ENCODE measurements at regions not wholly inside any gene's neighbourhood (a gene's known extent, or its start where the extent isn't known, plus 50 kb on each side); places are given as distances from the start of the nearest gene placed in this dataset.

DNA sequence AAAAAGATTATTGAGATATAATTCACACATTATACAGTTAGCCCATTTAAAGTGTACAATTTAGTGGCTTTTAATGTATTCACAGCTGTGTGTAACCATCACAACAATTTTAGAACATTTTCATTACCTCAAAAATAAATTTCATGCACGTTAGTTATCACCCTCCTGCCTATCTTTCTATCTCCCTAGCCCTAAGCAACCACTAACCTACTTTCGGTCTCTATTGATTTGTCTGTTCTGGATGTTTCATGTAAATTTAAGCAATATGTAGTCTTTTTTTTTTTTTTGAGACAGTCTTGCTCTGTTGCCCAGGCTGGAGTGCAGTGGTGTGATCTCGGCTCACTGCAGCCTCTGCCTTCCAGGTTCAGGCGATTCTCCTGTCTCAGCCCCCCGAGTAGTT is 439.4 kb downstream of the PCNX1 start:
- dilution Hi-C loops (cut with HindIII; ENCODE audit: low sequenced_read_pairs, unreplicated experiment): no loop called here

More for the DNA sequence above, 439.4 kb downstream of the PCNX1 start:
- no peak for ATAC-seq (ENCODE audit: low read depth)
- in situ Hi-C loops (cut with MboI; ENCODE audit: low sequenced_read_pairs) (no loop called here), intact Hi-C loops (cut with micrococcal nuclease) (no loop called here)
- H3K9me3 ChIP-seq (ENCODE audit: control insufficient read depth, insufficient read depth, low read length): no peaks in the 10 kb centered on the region
- H3K9me1 ChIP-seq (ENCODE audit: insufficient read depth, low read length): peaks cover 4% of the 10 kb centered on the region; the same call in 1 of the 2 replicates
- ChIA-PET POLR2A (ENCODE audit: unreplicated experiment) (no interaction called here), CTCF (no interaction called here)
- no peak overlapping the region for H3K4ac ChIP-seq (ENCODE audit: low read depth, low read length)
- H3K9ac ChIP-seq (ENCODE audit: low read depth, low read length): no peak overlapping the region
- H3K36me3 ChIP-seq (ENCODE audit: control insufficient read depth, insufficient read depth, low read length): no peaks in the 10 kb centered on the region
- no peak overlapping the region for H3K4me2 ChIP-seq (ENCODE audit: low read depth, low read length)
- no peak for TF ChIP-seq POLR2A (IDR thresholded peaks at IDR 0.05; ENCODE audit: low read depth, low read length)
- no peak for TF ChIP-seq MXI1 (IDR thresholded peaks at IDR 0.05; ENCODE audit: borderline replicate concordance, low read depth, low read length)
- no peak for TF ChIP-seq RCOR1 (IDR thresholded peaks at IDR 0.05; ENCODE audit: insufficient replicate concordance, low read length)
- TF ChIP-seq SMC3 (IDR thresholded peaks at IDR 0.05; ENCODE audit: low read depth, low read length): no peak
- no peak for TF ChIP-seq CEBPB (IDR thresholded peaks at IDR 0.05; ENCODE audit: low read depth, low read length)
- TF ChIP-seq, protein P1, sequence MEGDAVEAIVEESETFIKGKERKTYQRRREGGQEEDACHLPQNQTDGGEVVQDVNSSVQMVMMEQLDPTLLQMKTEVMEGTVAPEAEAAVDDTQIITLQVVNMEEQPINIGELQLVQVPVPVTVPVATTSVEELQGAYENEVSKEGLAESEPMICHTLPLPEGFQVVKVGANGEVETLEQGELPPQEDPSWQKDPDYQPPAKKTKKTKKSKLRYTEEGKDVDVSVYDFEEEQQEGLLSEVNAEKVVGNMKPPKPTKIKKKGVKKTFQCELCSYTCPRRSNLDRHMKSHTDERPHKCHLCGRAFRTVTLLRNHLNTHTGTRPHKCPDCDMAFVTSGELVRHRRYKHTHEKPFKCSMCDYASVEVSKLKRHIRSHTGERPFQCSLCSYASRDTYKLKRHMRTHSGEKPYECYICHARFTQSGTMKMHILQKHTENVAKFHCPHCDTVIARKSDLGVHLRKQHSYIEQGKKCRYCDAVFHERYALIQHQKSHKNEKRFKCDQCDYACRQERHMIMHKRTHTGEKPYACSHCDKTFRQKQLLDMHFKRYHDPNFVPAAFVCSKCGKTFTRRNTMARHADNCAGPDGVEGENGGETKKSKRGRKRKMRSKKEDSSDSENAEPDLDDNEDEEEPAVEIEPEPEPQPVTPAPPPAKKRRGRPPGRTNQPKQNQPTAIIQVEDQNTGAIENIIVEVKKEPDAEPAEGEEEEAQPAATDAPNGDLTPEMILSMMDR (conservative IDR thresholded peaks at IDR 0.05; ENCODE audit: low read depth, low read length): no peak
- TF ChIP-seq NFE2L2 (IDR thresholded peaks at IDR 0.05; ENCODE audit: low read depth, low read length): no peak
- TF ChIP-seq RAD21 (IDR thresholded peaks at IDR 0.05; ENCODE audit: low read length): no peak
- no peak for TF ChIP-seq MAFK (IDR thresholded peaks at IDR 0.05; ENCODE audit: low read depth, low read length)
- TF ChIP-seq, protein P2, sequence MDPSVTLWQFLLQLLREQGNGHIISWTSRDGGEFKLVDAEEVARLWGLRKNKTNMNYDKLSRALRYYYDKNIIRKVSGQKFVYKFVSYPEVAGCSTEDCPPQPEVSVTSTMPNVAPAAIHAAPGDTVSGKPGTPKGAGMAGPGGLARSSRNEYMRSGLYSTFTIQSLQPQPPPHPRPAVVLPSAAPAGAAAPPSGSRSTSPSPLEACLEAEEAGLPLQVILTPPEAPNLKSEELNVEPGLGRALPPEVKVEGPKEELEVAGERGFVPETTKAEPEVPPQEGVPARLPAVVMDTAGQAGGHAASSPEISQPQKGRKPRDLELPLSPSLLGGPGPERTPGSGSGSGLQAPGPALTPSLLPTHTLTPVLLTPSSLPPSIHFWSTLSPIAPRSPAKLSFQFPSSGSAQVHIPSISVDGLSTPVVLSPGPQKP (IDR thresholded peaks at IDR 0.05; ENCODE audit: borderline replicate concordance, low read depth, low read length): no peak
- TF ChIP-seq, protein P3, sequence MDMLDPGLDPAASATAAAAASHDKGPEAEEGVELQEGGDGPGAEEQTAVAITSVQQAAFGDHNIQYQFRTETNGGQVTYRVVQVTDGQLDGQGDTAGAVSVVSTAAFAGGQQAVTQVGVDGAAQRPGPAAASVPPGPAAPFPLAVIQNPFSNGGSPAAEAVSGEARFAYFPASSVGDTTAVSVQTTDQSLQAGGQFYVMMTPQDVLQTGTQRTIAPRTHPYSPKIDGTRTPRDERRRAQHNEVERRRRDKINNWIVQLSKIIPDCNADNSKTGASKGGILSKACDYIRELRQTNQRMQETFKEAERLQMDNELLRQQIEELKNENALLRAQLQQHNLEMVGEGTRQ (IDR thresholded peaks at IDR 0.05; ENCODE audit: low read depth, low read length): no peak
- no peak for TF ChIP-seq BHLHE40 (IDR thresholded peaks at IDR 0.05; ENCODE audit: low read depth, low read length)
- H4K8ac ChIP-seq (ENCODE audit: low read depth in 2 of 2, low read length in 2 of 2): no peak overlapping the region
- H3K27ac ChIP-seq (ENCODE audit: insufficient read depth, low read length): no peak overlapping the region
- H2BK20ac ChIP-seq (ENCODE audit: low read depth, low read length): no peak overlapping the region
- DNase-seq: no peak
- H2BK15ac ChIP-seq (ENCODE audit: low read depth, low read length): no peak overlapping the region
- no peak overlapping the region for H4K91ac ChIP-seq (ENCODE audit: insufficient read depth, low read depth, low read length)
- H2AK5ac ChIP-seq (ENCODE audit: low read depth, low read length): no peak overlapping the region
- peaks cover 32 to 67% of the 10 kb centered on the region in 2 experiments for H3K79me1 ChIP-seq (ENCODE audit: low read depth in 1 of 2, low read length in 2 of 2)
- no TSS peak for BruUV-seq (replicated peaks)
- no peak overlapping the region for H3K56ac ChIP-seq (ENCODE audit: extremely low read depth, insufficient read depth, low read length)
- no peak overlapping the region for H4K5ac ChIP-seq (ENCODE audit: low read depth, low read length)
- peaks cover 13% of the 10 kb centered on the region for H4K20me1 ChIP-seq (ENCODE audit: insufficient read depth, low read length)
- no peak overlapping the region for H2BK120ac ChIP-seq (ENCODE audit: low read depth, low read length)
- WGBS, 2 experiments (ENCODE audit: extremely low coverage in 2 of 2, insufficient read length in 1 of 2): no CpG with 5 or more reads among the region's 5 CpGs
- no peak overlapping the region for H3K18ac ChIP-seq (ENCODE audit: low read depth, low read length)
- H3K23ac ChIP-seq (ENCODE audit: low read depth, low read length): no peak overlapping the region
- H3K27me3 ChIP-seq (ENCODE audit: control insufficient read depth, insufficient read depth, low read length): no peaks in the 10 kb centered on the region
- H3K14ac ChIP-seq (replicated peaks; ENCODE audit: low read depth, low read length): no peak overlapping the region
- H3K4me3 ChIP-seq (ENCODE audit: insufficient read depth, low read depth, low read length): no peak overlapping the region
- H2AFZ ChIP-seq (replicated peaks; ENCODE audit: low read length, poor library complexity): no peak overlapping the region
- H2BK5ac ChIP-seq (ENCODE audit: low read depth, low read length, poor library complexity, severe bottlenecking): no peak overlapping the region
- H3K4me1 ChIP-seq (ENCODE audit: control insufficient read depth, insufficient read depth, low read length): peaks cover 2% of the 10 kb centered on the region
- no peak overlapping the region for H2AK9ac ChIP-seq (replicated peaks; ENCODE audit: low read depth, low read length, poor library complexity)
